ENCODE measurements at regions not wholly inside any gene's neighbourhood (a gene's known extent, or its start where the extent isn't known, plus 50 kb on each side); places are given as distances from the start of the nearest gene placed in this dataset.

GRCh38 chr16:80442779-80443178 is 98.0 kb upstream of the DYNLRB2 start:
- no peaks in the 10 kb centered on the region for H3K36me3 ChIP-seq (ENCODE audit: control insufficient read depth in 1 of 2, insufficient read depth in 2 of 2, low read depth in 1 of 2, low read length in 2 of 2)
- no peak overlapping the region for H2BK5ac ChIP-seq (ENCODE audit: low read depth, low read length, poor library complexity, severe bottlenecking)
- no peak overlapping the region for H2BK12ac ChIP-seq (ENCODE audit: low read length in 2 of 2)
- 61% methylated on average over 5 of the region's 5 CpGs for WGBS
- no peak overlapping the region for H3K23ac ChIP-seq (ENCODE audit: low read length in 2 of 2)
- no peak overlapping the region for H3K27ac ChIP-seq (ENCODE audit: low read length, poor library complexity, severe bottlenecking)
- no peak overlapping the region for H3K4me2 ChIP-seq (ENCODE audit: low read length, poor library complexity, severe bottlenecking)
- H2AFZ ChIP-seq (ENCODE audit: low read depth, low read length) = no peak overlapping the region
- H3K4me1 ChIP-seq (ENCODE audit: control insufficient read depth, insufficient read depth, low read depth, low read length) = no peaks in the 10 kb centered on the region
- no peaks in the 10 kb centered on the region for H3K27me3 ChIP-seq (ENCODE audit: control insufficient read depth in 1 of 2, insufficient read depth in 1 of 2, low read length in 2 of 2)
- DNase-seq = no peak
- no peak overlapping the region for H3K4me3 ChIP-seq (ENCODE audit: insufficient read depth in 1 of 2, low read depth in 1 of 2, low read length in 2 of 2)
- no peaks in the 10 kb centered on the region for H3K9me3 ChIP-seq (ENCODE audit: control insufficient read depth, low read length)
- no peak overlapping the region for H2BK120ac ChIP-seq (ENCODE audit: low read depth, low read length)
- H3K9ac ChIP-seq (ENCODE audit: low read length) = no peak overlapping the region
- no peak overlapping the region for H3K4ac ChIP-seq (ENCODE audit: low read depth in 1 of 2, low read length in 2 of 2)
- H2BK15ac ChIP-seq (ENCODE audit: low read depth, poor library complexity, severe bottlenecking) = no peak overlapping the region
- H3K18ac ChIP-seq (ENCODE audit: low read depth in 1 of 2, low read length in 2 of 2) = no peak overlapping the region
- H2AK5ac ChIP-seq (ENCODE audit: low read length, severe bottlenecking) = no peak overlapping the region
- H3K79me1 ChIP-seq (replicated peaks; ENCODE audit: low read length, poor library complexity, severe bottlenecking) = no peaks in the 10 kb centered on the region
- no peak overlapping the region for H3K14ac ChIP-seq (ENCODE audit: low read length in 2 of 2)
- H4K8ac ChIP-seq (ENCODE audit: low read length) = no peak overlapping the region
- no peak overlapping the region for H4K91ac ChIP-seq (ENCODE audit: low read length)

- no peak overlapping the region for H2AFZ ChIP-seq (ENCODE audit: low read depth, low read length)
- no peak overlapping the region for H3K23ac ChIP-seq (ENCODE audit: low read length in 2 of 2)
- H3K18ac ChIP-seq (ENCODE audit: low read depth in 1 of 2, low read length in 2 of 2) = no peak overlapping the region
- no peak overlapping the region for H3K14ac ChIP-seq (ENCODE audit: low read length in 2 of 2)
- 83% methylated on average over 1 of the region's 1 CpG for WGBS
- H3K36me3 ChIP-seq (ENCODE audit: control insufficient read depth in 1 of 2, insufficient read depth in 2 of 2, low read depth in 1 of 2, low read length in 2 of 2) = no peaks in the 10 kb centered on the region
- no peak for DNase-seq
- H3K9ac ChIP-seq (ENCODE audit: low read length) = no peak overlapping the region
- H3K4me1 ChIP-seq (ENCODE audit: control insufficient read depth, insufficient read depth, low read depth, low read length) = no peaks in the 10 kb centered on the region
- H3K27me3 ChIP-seq (ENCODE audit: control insufficient read depth in 1 of 2, insufficient read depth in 1 of 2, low read length in 2 of 2) = no peaks in the 10 kb centered on the region
- H2BK15ac ChIP-seq (ENCODE audit: low read depth, poor library complexity, severe bottlenecking) = no peak overlapping the region
- H2BK5ac ChIP-seq (ENCODE audit: low read depth, low read length, poor library complexity, severe bottlenecking) = no peak overlapping the region
- no peaks in the 10 kb centered on the region for H3K79me1 ChIP-seq (replicated peaks; ENCODE audit: low read length, poor library complexity, severe bottlenecking)
- H3K4me3 ChIP-seq (ENCODE audit: insufficient read depth in 1 of 2, low read depth in 1 of 2, low read length in 2 of 2) = no peak overlapping the region
- H4K91ac ChIP-seq (ENCODE audit: low read length) = no peak overlapping the region
- H2BK120ac ChIP-seq (ENCODE audit: low read depth, low read length) = no peak overlapping the region
- H2AK5ac ChIP-seq (ENCODE audit: low read length, severe bottlenecking) = no peak overlapping the region
- no peak overlapping the region for H3K27ac ChIP-seq (ENCODE audit: low read length, poor library complexity, severe bottlenecking)
- H3K4ac ChIP-seq (ENCODE audit: low read depth in 1 of 2, low read length in 2 of 2) = no peak overlapping the region
- no peak overlapping the region for H4K8ac ChIP-seq (ENCODE audit: low read length)
- H3K4me2 ChIP-seq (ENCODE audit: low read length, poor library complexity, severe bottlenecking) = no peak overlapping the region
- no peak overlapping the region for H2BK12ac ChIP-seq (ENCODE audit: low read length in 2 of 2)
- no peaks in the 10 kb centered on the region for H3K9me3 ChIP-seq (ENCODE audit: control insufficient read depth, low read length)
Observed at GRCh38 chr16:80441935-80442334, 98.9 kb upstream of the DYNLRB2 start.

DNA sequence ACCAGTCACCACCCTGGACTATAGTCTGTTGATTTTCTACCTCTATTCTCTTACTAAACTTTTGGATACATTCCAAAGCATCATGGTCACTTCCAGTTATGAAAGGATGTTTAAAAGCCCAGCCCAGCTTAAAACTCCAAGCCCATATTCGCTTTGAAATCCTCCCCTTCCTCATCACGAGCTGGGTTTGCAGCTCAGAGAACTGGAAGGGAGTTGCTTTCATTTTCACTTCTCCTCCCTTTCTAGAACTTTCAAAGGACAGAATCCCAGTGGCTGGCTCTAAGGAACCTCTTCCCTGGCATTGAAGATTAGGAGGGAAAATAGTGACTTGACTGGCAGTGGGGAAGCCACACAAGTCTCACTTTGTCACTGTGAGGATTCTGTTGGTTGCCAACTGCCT is 100.1 kb upstream of the DYNLRB2 start:
- Histone ChIP-seq H3K9ac (ENCODE audit: low read length) (no peak overlapping the region), H3K27ac (ENCODE audit: low read length, poor library complexity, severe bottlenecking) (no peak overlapping the region), H3K4me1 (ENCODE audit: control insufficient read depth, insufficient read depth, low read depth, low read length) (no peaks in the 10 kb centered on the region), H3K9me3 (ENCODE audit: control insufficient read depth, low read length) (no peaks in the 10 kb centered on the region), H3K4ac (ENCODE audit: low read depth in 1 of 2, low read length in 2 of 2) (no peak overlapping the region), H2BK12ac (ENCODE audit: low read length in 2 of 2) (no peak overlapping the region), H3K18ac (ENCODE audit: low read depth in 1 of 2, low read length in 2 of 2) (no peak overlapping the region), H3K4me2 (ENCODE audit: low read length, poor library complexity, severe bottlenecking) (no peak overlapping the region), H3K79me1 (replicated peaks; ENCODE audit: low read length, poor library complexity, severe bottlenecking) (no peaks in the 10 kb centered on the region), H3K23ac (ENCODE audit: low read length in 2 of 2) (no peak overlapping the region), H3K4me3 (ENCODE audit: insufficient read depth in 1 of 2, low read depth in 1 of 2, low read length in 2 of 2) (peak overlapping the region in 1 of 2 experiments; percentile 38), H3K27me3 (ENCODE audit: control insufficient read depth in 1 of 2, insufficient read depth in 1 of 2, low read length in 2 of 2) (no peaks in the 10 kb centered on the region), H3K36me3 (ENCODE audit: control insufficient read depth in 1 of 2, insufficient read depth in 2 of 2, low read depth in 1 of 2, low read length in 2 of 2) (no peaks in the 10 kb centered on the region), H2AK5ac (ENCODE audit: low read length, severe bottlenecking) (no peak overlapping the region), H3K14ac (ENCODE audit: low read length in 2 of 2) (no peak overlapping the region), H2BK5ac (ENCODE audit: low read depth, low read length, poor library complexity, severe bottlenecking) (no peak overlapping the region), H2BK15ac (ENCODE audit: low read depth, poor library complexity, severe bottlenecking) (no peak overlapping the region), H4K8ac (ENCODE audit: low read length) (no peak overlapping the region), H2AFZ (ENCODE audit: low read depth, low read length) (no peak overlapping the region), H2BK120ac (ENCODE audit: low read depth, low read length) (no peak overlapping the region), H4K91ac (ENCODE audit: low read length) (no peak overlapping the region)
- DNase-seq = no peak
- WGBS = 62% methylated on average over 2 of the region's 2 CpGs

- H3K14ac ChIP-seq (ENCODE audit: low read length in 2 of 2) = no peak overlapping the region
- no peaks in the 10 kb centered on the region for H3K27me3 ChIP-seq (ENCODE audit: control insufficient read depth in 1 of 2, insufficient read depth in 1 of 2, low read length in 2 of 2)
- H3K79me1 ChIP-seq (replicated peaks; ENCODE audit: low read length, poor library complexity, severe bottlenecking) = no peaks in the 10 kb centered on the region
- H2BK12ac ChIP-seq (ENCODE audit: low read length in 2 of 2) = no peak overlapping the region
- H4K8ac ChIP-seq (ENCODE audit: low read length) = no peak overlapping the region
- H3K4me1 ChIP-seq (ENCODE audit: control insufficient read depth, insufficient read depth, low read depth, low read length) = no peaks in the 10 kb centered on the region
- H3K9me3 ChIP-seq (ENCODE audit: control insufficient read depth, low read length) = peaks cover 2% of the 10 kb centered on the region
- WGBS = 65% methylated on average over 2 of the region's 2 CpGs
- no peak overlapping the region for H4K91ac ChIP-seq (ENCODE audit: low read length)
- no peak overlapping the region for H3K4me2 ChIP-seq (ENCODE audit: low read length, poor library complexity, severe bottlenecking)
- H2AK5ac ChIP-seq (ENCODE audit: low read length, severe bottlenecking) = no peak overlapping the region
- H3K23ac ChIP-seq (ENCODE audit: low read length in 2 of 2) = no peak overlapping the region
- H2BK5ac ChIP-seq (ENCODE audit: low read depth, low read length, poor library complexity, severe bottlenecking) = no peak overlapping the region
- H2BK15ac ChIP-seq (ENCODE audit: low read depth, poor library complexity, severe bottlenecking) = no peak overlapping the region
- no peaks in the 10 kb centered on the region for H3K36me3 ChIP-seq (ENCODE audit: control insufficient read depth in 1 of 2, insufficient read depth in 2 of 2, low read depth in 1 of 2, low read length in 2 of 2)
- H3K18ac ChIP-seq (ENCODE audit: low read depth in 1 of 2, low read length in 2 of 2) = no peak overlapping the region
- H3K27ac ChIP-seq (ENCODE audit: low read length, poor library complexity, severe bottlenecking) = no peak overlapping the region
- no peak overlapping the region for H3K4me3 ChIP-seq (ENCODE audit: insufficient read depth in 1 of 2, low read depth in 1 of 2, low read length in 2 of 2)
- no peak overlapping the region for H3K9ac ChIP-seq (ENCODE audit: low read length)
- H2BK120ac ChIP-seq (ENCODE audit: low read depth, low read length) = no peak overlapping the region
- H2AFZ ChIP-seq (ENCODE audit: low read depth, low read length) = no peak overlapping the region
- no peak for DNase-seq
- no peak overlapping the region for H3K4ac ChIP-seq (ENCODE audit: low read depth in 1 of 2, low read length in 2 of 2)
Observed at GRCh38 chr16:80437707-80438106, 103.1 kb upstream of the DYNLRB2 start.
